ENCODE measurements at regions not wholly inside any gene's neighbourhood (a gene's known extent, or its start where the extent isn't known, plus 50 kb on each side); places are given as distances from the start of the nearest gene placed in this dataset. TPM values are rescaled to one million over a fixed set of nuclear protein-coding genes. Genes with fewer than 3 reads are reported as not detected.

DNA sequence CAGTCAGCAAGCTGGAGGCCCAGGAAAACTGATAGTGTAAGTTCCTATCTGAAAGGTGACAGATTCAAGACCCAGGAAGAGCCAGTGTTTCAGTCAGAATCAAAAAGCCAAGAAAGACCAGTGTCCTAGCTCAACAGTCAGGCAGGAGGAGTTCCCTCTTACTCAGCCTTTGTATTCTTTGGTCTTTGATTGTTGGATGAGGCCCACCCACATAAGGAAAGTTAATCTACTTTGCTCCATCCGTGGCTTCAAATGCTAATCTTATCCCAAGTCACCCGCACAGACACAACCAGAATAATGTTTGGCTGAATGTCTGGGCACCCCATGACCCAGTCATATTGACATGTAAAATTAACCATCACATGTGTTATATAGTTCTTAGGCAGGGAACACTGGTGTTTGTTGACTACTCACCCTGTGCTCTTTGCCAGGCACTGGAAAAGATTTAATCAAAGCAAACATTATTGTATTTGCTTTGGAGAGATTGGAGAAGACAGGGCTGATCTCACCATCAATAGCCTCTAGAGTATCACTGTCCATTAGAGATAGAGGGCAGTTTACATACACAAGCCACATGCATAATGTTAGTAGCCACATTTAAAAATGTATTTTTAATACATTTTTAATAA lies 96.3 kb upstream of the KCNN2 start:
- Histone ChIP-seq H3K27ac (ENCODE audit: low read depth) (no peak overlapping the region), H3K4me3 (ENCODE audit: low read depth, low read length) (no peak overlapping the region), H3K36me3 (ENCODE audit: insufficient read depth) (no peaks in the 10 kb centered on the region), H3K4me1 (ENCODE audit: insufficient read depth) (no peaks in the 10 kb centered on the region)
- WGBS = 55% methylated on average over 2 of the region's 2 CpGs
- no peak for DNase-seq (ENCODE audit: extremely low spot score)

DNA sequence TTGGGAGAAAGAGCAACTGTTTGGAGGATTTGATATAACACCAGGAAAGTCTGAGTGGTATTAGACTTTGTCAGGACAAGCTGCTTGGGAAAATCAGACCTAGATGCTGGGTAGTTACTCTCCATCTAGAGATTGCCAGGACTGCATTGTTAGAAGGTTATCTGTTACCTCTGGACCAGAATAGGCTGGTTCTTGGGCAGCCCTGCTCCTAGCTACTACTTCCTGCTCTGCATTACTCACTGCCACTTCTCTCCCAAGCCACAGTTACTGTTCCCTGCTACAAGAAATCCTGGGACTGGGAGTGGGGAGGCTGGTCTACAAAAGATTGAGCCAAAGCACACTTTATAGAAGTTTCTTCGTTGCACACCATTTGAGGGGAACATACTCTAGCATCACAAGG lies 95.5 kb upstream of the KCNN2 start:
- no peak for DNase-seq (ENCODE audit: extremely low spot score)
- 97% methylated on average over 1 of the region's 1 CpG for WGBS
- Histone ChIP-seq H3K4me3 (ENCODE audit: low read depth, low read length) (no peak overlapping the region), H3K36me3 (ENCODE audit: insufficient read depth) (no peaks in the 10 kb centered on the region), H3K27ac (ENCODE audit: low read depth) (no peak overlapping the region), H3K4me1 (ENCODE audit: insufficient read depth) (no peaks in the 10 kb centered on the region)

DNA sequence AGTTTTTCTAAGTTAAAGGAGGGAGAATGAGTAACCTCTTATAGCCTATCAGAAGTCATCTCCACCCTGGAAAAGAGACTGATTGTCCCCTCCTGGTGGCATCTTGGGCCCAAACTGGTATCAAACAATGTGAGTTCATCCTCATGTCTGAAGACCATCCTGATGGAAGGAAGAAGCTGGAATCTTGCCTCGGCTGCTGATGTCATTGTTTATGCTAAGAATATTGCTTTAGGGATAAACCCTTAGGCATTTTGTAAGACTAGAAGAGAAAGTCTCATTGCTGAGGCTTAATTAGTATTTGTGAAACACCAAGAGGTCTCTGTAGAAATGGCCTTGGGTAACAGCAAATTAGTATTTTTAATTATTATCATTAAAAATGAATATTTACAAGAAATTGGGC lies 65.7 kb upstream of the KCNN2 start:
- 37% methylated on average over 1 of the region's 1 CpG for WGBS
- Histone ChIP-seq H3K4me1 (ENCODE audit: insufficient read depth) (no peaks in the 10 kb centered on the region), H3K4me3 (ENCODE audit: low read depth, low read length) (no peak overlapping the region), H3K27ac (ENCODE audit: low read depth) (no peak overlapping the region), H3K36me3 (ENCODE audit: insufficient read depth) (no peaks in the 10 kb centered on the region)
- DNase-seq (ENCODE audit: extremely low spot score) = no peak

DNA sequence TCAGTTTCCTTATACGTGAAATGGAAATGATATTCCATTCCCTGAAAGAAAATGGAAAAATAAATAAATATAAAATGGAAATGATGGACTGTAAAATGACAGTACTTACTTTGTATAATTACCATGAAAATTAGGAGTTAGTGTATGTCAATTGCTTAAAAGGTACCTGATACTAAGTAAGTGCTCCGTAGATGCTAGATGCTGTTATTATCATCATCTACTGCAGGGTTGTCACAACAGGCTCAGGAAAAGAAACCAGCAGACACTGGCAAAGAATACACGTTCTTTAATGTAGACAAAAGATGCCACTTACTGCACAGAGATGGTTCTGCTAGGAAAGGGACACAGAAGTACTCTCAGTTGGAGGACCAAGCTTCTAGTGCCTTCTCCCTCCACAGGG lies 64.0 kb upstream of the KCNN2 start:
- no peaks in the 10 kb centered on the region for H3K36me3 ChIP-seq (ENCODE audit: insufficient read depth)
- no peak for DNase-seq (ENCODE audit: extremely low spot score)
- H3K27ac ChIP-seq (ENCODE audit: low read depth) = no peak overlapping the region
- no peak overlapping the region for H3K4me3 ChIP-seq (ENCODE audit: low read depth, low read length)
- no peaks in the 10 kb centered on the region for H3K4me1 ChIP-seq (ENCODE audit: insufficient read depth)
- WGBS = 89% methylated on average over 3 of the region's 3 CpGs

DNA sequence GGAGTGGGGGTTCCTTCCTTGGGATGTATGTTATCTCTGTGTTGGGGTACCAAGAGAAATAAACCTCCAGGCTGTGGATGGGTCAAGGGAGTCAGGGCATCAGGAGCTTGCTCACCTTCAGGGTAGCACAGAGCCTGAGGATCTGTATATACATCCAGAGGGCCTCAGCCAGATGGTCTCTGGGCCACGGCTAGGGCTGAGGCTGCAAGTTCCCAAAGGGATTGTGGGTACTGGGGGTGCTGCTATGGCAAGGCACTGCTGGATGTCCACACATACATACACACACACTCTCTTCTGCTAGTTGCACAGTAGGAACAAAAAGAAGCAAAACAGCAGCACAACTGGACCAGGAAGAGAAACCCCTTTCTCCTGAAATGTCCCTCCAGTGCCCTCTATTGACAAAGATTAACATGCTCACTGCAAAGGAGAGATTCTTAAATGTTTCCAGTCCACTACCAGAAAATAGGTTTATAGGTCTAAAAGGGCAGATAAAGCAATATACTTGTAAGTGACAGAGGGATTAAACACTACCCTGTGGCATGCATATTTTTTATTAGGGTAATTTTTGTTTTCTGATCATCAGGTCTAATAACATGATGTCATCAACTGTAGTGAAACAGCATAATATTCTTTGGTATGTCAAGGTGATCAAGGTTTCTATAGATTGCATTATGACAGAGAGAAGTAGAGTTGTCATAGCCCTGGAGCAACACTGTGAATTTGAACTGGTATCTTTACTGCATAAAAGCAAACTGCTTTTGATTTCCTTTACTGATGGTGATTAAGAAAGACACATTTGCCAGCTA lies 56.3 kb upstream of the KCNN2 start:
- Histone ChIP-seq H3K36me3 (ENCODE audit: insufficient read depth) (no peaks in the 10 kb centered on the region), H3K4me1 (ENCODE audit: insufficient read depth) (no peaks in the 10 kb centered on the region)

DNA sequence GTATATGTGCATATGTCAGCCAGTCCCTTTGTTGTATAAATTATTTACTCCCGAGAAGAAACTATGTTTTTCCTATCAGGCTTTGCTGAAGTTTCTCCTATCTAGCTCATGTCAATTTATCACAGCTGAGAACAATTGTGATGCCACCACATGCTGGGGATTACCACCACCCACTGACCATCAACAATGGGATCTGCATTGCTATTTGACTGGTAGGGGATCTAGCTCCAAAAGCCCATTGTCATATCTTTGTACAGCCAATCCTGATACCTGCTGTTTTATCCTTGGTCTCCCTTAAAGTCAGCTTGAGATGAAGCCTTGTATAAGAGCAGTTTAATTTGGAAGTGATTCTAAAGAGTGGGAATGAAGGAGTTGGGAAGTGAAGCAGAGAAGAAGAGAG lies 53.9 kb upstream of the KCNN2 start:
- WGBS = 82% methylated on average over 1 of the region's 1 CpG
- H3K27ac ChIP-seq (ENCODE audit: low read depth) = no peak overlapping the region
- no peak overlapping the region for H3K4me3 ChIP-seq (ENCODE audit: low read depth, low read length)
- H3K4me1 ChIP-seq (ENCODE audit: insufficient read depth) = no peaks in the 10 kb centered on the region
- DNase-seq (ENCODE audit: extremely low spot score) = no peak
- H3K36me3 ChIP-seq (ENCODE audit: insufficient read depth) = no peaks in the 10 kb centered on the region

More for the DNA sequence above, 56.3 kb upstream of the KCNN2 start:
- Histone ChIP-seq H3K27ac (ENCODE audit: low read depth) (no peak overlapping the region), H3K4me3 (ENCODE audit: low read depth, low read length) (no peak overlapping the region)
- 86% methylated on average over 1 of the region's 1 CpG for whole genome bisulfite sequencing
- DNase-seq (ENCODE audit: extremely low spot score) = no peak

DNA sequence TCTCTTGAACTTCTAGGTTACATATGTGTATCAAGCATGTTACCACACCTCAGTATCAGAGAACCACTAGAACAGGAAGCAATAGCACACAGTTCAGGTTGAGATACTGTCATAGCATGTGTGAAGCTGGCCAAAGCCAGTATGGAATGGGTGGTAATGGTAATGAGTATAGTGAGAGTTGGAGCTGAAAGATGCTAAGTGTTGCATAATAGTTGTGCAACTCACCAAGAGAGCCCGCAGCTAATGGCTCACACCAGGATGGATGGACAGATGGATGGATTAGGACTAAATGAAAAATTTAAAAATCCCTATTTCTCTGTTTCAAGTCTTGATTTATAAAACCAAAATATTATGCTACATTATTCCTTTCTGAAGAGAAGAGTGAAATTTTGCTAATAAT lies 53.4 kb upstream of the KCNN2 start:
- Histone ChIP-seq H3K4me1 (ENCODE audit: insufficient read depth) (no peaks in the 10 kb centered on the region), H3K36me3 (ENCODE audit: insufficient read depth) (no peaks in the 10 kb centered on the region), H3K4me3 (ENCODE audit: low read depth, low read length) (no peak overlapping the region), H3K27ac (ENCODE audit: low read depth) (no peak overlapping the region)
- WGBS = 99% methylated on average over 1 of the region's 1 CpG
- DNase-seq (ENCODE audit: extremely low spot score) = no peak

DNA sequence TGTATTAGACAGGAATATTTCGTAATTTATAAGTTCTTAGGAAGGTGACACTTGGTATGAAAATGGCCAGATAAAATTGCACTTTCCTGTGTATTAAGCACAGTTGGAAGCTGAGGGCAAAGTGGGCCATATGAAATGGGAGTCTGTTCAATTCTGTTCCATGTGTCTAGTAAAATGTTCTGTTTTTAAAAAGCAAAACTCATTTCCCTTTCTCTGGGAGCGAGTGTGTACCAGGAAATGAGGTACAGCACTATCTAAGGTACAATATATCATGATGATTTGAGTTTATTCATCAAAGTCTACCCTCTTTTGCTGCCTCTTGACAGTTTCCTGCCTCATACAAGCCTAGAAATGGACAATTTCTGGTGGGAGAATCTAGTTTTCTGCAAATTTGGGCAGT lies 51.2 kb upstream of the KCNN2 start:
- 84% methylated on average over 2 of the region's 2 CpGs for WGBS
- no peak for DNase-seq (ENCODE audit: extremely low spot score)
- no peaks in the 10 kb centered on the region for H3K36me3 ChIP-seq (ENCODE audit: insufficient read depth)

DNA sequence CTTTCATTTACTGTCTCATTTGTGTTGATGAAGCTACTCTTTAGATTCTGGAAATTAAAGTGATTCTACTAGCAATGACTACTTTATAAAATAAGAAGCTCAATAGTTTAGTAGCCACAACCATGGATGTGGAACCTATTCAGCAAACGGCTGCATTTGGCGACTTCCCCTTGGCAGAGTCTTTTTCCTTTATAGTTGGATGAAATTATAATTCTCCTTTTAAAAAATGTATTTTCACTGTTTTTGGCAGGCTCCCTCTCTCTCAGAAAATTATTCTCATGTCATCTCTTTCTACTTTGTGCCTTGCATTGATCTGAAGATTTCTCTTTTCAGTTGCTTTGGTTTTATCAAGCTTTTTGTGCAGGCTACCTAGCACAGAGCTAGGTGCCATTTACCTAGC lies 50.6 kb upstream of the KCNN2 start:
- Histone ChIP-seq H3K36me3 (ENCODE audit: insufficient read depth) (no peaks in the 10 kb centered on the region), H3K27ac (ENCODE audit: low read depth) (no peak overlapping the region), H3K4me3 (ENCODE audit: low read depth, low read length) (no peak overlapping the region), H3K4me1 (ENCODE audit: insufficient read depth) (no peaks in the 10 kb centered on the region)
- DNase-seq (ENCODE audit: extremely low spot score) = no peak
- WGBS = 60% methylated on average over 2 of the region's 2 CpGs

More for the DNA sequence above, 51.2 kb upstream of the KCNN2 start:
- no peak overlapping the region for H3K4me3 ChIP-seq (ENCODE audit: low read depth, low read length)
- no peaks in the 10 kb centered on the region for H3K4me1 ChIP-seq (ENCODE audit: insufficient read depth)
- H3K27ac ChIP-seq (ENCODE audit: low read depth) = no peak overlapping the region

DNA sequence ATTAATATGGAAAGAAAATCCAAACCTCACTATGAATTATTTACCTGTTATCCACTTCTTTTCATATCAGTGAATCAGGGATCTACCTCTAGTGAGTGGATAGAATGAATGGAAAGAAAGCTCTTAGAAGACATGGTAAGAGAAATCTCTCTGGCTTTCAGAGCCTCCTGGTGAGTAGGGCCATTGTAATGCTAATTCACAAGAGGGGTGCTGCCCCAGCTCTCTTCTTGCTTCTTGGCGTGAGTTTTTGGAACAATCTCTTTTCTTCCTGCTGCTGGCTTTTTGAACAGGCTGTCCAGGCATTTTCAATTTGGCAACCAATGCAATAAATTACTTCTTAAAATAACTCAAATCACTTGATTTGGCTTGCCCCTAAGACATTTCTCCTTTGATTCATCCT lies 49.9 kb upstream of the KCNN2 start:
- no peaks in the 10 kb centered on the region for H3K36me3 ChIP-seq (ENCODE audit: insufficient read depth)
- DNase-seq (ENCODE audit: extremely low spot score) = no peak
- H3K27ac ChIP-seq (ENCODE audit: low read depth) = no peak overlapping the region
- no peak overlapping the region for H3K4me3 ChIP-seq (ENCODE audit: low read depth, low read length)
- 67% methylated on average over 1 of the region's 1 CpG for WGBS
- no peaks in the 10 kb centered on the region for H3K4me1 ChIP-seq (ENCODE audit: insufficient read depth)

Small RNA genes lying in the stretch of these regions (small RNA-seq; reads per million reads assigned to genes)
- gene RN7SKP89 = not detected
